OCI-LY1 (cell line): ENCODE measurements at regions not wholly inside any gene's neighbourhood (a gene's known extent, or its start where the extent isn't known, plus 50 kb on each side); places are given as distances from the start of the nearest gene placed in this dataset.

Experiments
- H2AFZ ChIP-seq: fragments of 200-600 bp; sonication (generic), shearing (Covaris generic); 2 replicates; pipeline ENCODE4 v1.6.0; 2014; ENCODE audit warnings: antibody characterized with exemption, mild to moderate bottlenecking, low read length
- H3F3A ChIP-seq: fragments of 200-600 bp; sonication (generic), shearing (Covaris generic); 2 replicates; pipeline ENCODE4 v1.6.0; 2014; ENCODE audit warnings: mild to moderate bottlenecking, antibody characterized with exemption, low read length, moderate library complexity; ENCODE audit not compliant: insufficient read depth
- H3K27ac ChIP-seq: fragments of 200-600 bp; sonication (generic); 2 replicates; pipeline ENCODE4 v1.5.1; 2014; ENCODE audit warnings: low read length, mixed run types, mild to moderate bottlenecking, low read depth; ENCODE audit not compliant: poor library complexity, severe bottlenecking
- H3K27me3 ChIP-seq: fragments of 200-600 bp; sonication (generic); 2 replicates; pipeline ENCODE4 v1.6.0; 2014; ENCODE audit warnings: antibody characterized with exemption, mild to moderate bottlenecking, low read length, moderate library complexity; ENCODE audit not compliant: insufficient read depth
- H3K36me3 ChIP-seq: fragments of 200-600 bp; sonication (generic); 2 replicates; pipeline ENCODE4 v1.6.1; 2014; ENCODE audit warnings: mild to moderate bottlenecking, antibody characterized with exemption, low read length, moderate library complexity, mixed read lengths; ENCODE audit not compliant: insufficient read depth
- H3K4me1 ChIP-seq: fragments of 200-600 bp; sonication (generic); 2 replicates; pipeline ENCODE4 v1.5.1; 2014; ENCODE audit warnings: mild to moderate bottlenecking, low read length, moderate library complexity; ENCODE audit not compliant: insufficient read depth, severe bottlenecking
- H3K4me2 ChIP-seq: fragments of 200-600 bp; sonication (generic), shearing (Covaris generic); 2 replicates; pipeline ENCODE4 v1.6.1; 2014; ENCODE audit warnings: low read length
- H3K4me3 ChIP-seq: fragments of 200-600 bp; sonication (generic); 2 replicates; pipeline ENCODE4 v1.5.1; 2014; ENCODE audit warnings: low read length, low read depth, mild to moderate bottlenecking, mixed read lengths; ENCODE audit not compliant: poor library complexity, severe bottlenecking
- H3K79me2 ChIP-seq: fragments of 200-600 bp; shearing (Covaris generic); 2 replicates; pipeline ENCODE4 v1.6.1; 2016; ENCODE audit warnings: mixed run types, low read length, mixed read lengths; ENCODE audit not compliant: insufficient read depth
- H3K9ac ChIP-seq: fragments of 200-600 bp; sonication (generic), shearing (Covaris generic); 2 replicates; pipeline ENCODE4 v1.6.1; 2014; ENCODE audit warnings: mild to moderate bottlenecking, low read length, mixed read lengths
- H3K9me2 ChIP-seq: fragments of 200-600 bp; sonication (generic), shearing (Covaris generic); 2 replicates; pipeline ENCODE4 v1.6.1; 2014; ENCODE audit warnings: low read depth, mild to moderate bottlenecking, low read length, mixed read lengths
- H3K9me3 ChIP-seq: fragments of 200-600 bp; shearing (Covaris generic); 2 replicates; pipeline ENCODE4 v1.6.1; 2014; ENCODE audit warnings: low read length, mixed read lengths
- H4K20me1 ChIP-seq: fragments of 200-600 bp; sonication (generic), shearing (Covaris generic); 2 replicates; pipeline ENCODE4 v1.6.0; 2016; ENCODE audit warnings: mild to moderate bottlenecking, low read length; ENCODE audit not compliant: insufficient read depth
- CTCF ChIP-seq: fragments of 200-600 bp; sonication (generic), shearing (Covaris generic); IDR thresholded peaks from 2 replicates; pipeline ENCODE4 v1.5.1; 2017; ENCODE audit warnings: mild to moderate bottlenecking, antibody characterized with exemption, low read length, moderate library complexity, mixed read lengths
- EZH2 ChIP-seq: fragments of 200-600 bp; sonication (generic), shearing (Covaris generic); IDR thresholded peaks from 2 replicates; pipeline ENCODE4 v1.8.0; 2017; ENCODE audit warnings: borderline replicate concordance, mixed run types, mild to moderate bottlenecking, antibody characterized with exemption, low read length, moderate library complexity, mixed read lengths

DNA sequence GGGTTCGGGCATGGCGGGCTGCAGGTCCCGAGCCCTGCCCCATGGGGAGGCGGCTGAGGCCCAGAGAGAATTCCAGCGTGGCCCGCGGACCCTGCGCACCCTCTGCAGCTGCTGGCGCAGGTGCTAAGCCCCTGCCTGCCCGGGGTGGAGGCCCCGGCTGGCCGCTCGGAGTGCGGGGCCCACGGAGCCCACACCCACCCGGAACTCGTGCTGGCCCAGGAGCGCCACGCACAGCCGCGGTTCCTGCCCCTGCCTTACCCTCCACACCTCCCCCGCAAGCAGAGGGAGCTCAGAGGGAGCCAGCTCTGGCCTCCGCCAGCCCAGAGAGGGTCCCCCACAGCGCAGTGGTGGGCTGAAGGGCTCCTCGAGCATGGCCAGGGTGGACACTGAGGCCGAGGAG is 75.3 kb downstream of the MRPS30 start:
- no peak overlapping the region for H2AFZ ChIP-seq
- no peaks in the 10 kb centered on the region for H3K9me3 ChIP-seq
- H3F3A ChIP-seq = no peaks in the 10 kb centered on the region
- no peaks in the 10 kb centered on the region for H3K79me2 ChIP-seq
- H3K9ac ChIP-seq = no peak overlapping the region
- H3K27ac ChIP-seq = no peak overlapping the region
- H3K9me2 ChIP-seq = no peaks in the 10 kb centered on the region
- H3K36me3 ChIP-seq = no peaks in the 10 kb centered on the region
- H3K27me3 ChIP-seq = no peaks in the 10 kb centered on the region
- H3K4me2 ChIP-seq = no peak overlapping the region
- H3K4me1 ChIP-seq = no peaks in the 10 kb centered on the region
- H4K20me1 ChIP-seq = no peaks in the 10 kb centered on the region
- no peak overlapping the region for H3K4me3 ChIP-seq
- no peak for TF ChIP-seq EZH2
- no peak for TF ChIP-seq CTCF

DNA sequence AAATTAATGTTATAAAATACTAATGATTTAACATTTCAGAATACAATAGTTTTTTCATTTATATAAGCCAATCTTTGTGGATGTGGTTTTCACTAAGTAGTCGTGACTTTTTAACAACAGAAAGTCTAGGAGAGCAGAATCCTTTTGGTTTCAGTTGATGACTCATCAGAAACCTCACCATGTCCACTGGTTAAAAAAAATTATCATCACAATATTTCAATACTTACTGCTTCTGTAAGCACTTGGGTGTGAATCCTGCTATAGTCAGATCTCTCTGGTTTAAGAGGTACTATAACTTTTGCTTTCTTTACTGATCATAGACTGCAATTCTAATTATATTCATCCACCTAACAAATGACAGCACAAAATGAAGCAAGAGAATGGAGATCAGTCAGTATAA is 77.2 kb downstream of the MRPS30 start:
- H3K79me2 ChIP-seq = no peaks in the 10 kb centered on the region
- H2AFZ ChIP-seq = no peak overlapping the region
- no peaks in the 10 kb centered on the region for H3K9me2 ChIP-seq
- H3K9ac ChIP-seq = no peak overlapping the region
- no peak overlapping the region for H3K4me3 ChIP-seq
- no peaks in the 10 kb centered on the region for H3K4me1 ChIP-seq
- H3K4me2 ChIP-seq = no peak overlapping the region
- no peak for TF ChIP-seq EZH2
- no peaks in the 10 kb centered on the region for H4K20me1 ChIP-seq
- no peaks in the 10 kb centered on the region for H3K9me3 ChIP-seq
- H3K36me3 ChIP-seq = no peaks in the 10 kb centered on the region
- no peak overlapping the region for H3K27ac ChIP-seq
- H3K27me3 ChIP-seq = no peaks in the 10 kb centered on the region
- H3F3A ChIP-seq = no peaks in the 10 kb centered on the region

DNA sequence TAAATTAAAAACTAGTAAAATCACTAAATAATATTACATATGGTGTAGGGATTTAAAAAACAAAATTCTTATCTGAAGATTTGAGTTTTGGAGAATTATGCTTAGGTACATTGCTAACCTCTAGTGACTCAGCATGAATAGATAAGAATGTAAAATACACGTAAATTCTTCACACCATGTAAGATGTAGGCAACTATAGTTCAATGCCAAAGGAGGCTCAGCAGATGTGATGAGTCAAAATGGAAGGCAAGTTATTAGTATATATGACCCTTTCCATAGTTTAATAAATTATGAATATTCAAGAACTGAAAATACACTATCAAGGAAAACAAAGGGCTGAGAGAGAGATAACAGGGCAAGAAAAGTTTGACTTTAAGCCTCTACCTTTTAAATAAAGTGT is 79.0 kb downstream of the MRPS30 start:
- Histone ChIP-seq H2AFZ (no peak overlapping the region), H3K27me3 (no peaks in the 10 kb centered on the region), H3K4me2 (no peak overlapping the region), H3K36me3 (no peaks in the 10 kb centered on the region), H3K27ac (no peak overlapping the region), H3F3A (no peaks in the 10 kb centered on the region), H3K9me2 (no peaks in the 10 kb centered on the region), H3K79me2 (no peaks in the 10 kb centered on the region), H4K20me1 (no peaks in the 10 kb centered on the region), H3K9ac (no peak overlapping the region), H3K9me3 (no peaks in the 10 kb centered on the region), H3K4me1 (no peaks in the 10 kb centered on the region), H3K4me3 (no peak overlapping the region)
- TF ChIP-seq CTCF = no peak
- no peak for TF ChIP-seq EZH2

- H3K79me2 ChIP-seq = no peaks in the 10 kb centered on the region
- no peaks in the 10 kb centered on the region for H3K9me2 ChIP-seq
- H3F3A ChIP-seq = no peaks in the 10 kb centered on the region
- H3K4me2 ChIP-seq = no peak overlapping the region
- H3K9ac ChIP-seq = no peak overlapping the region
- H2AFZ ChIP-seq = no peak overlapping the region
- H3K27me3 ChIP-seq = no peaks in the 10 kb centered on the region
- TF ChIP-seq CTCF (no peak), EZH2 (no peak)
- H3K4me3 ChIP-seq = no peak overlapping the region
- no peaks in the 10 kb centered on the region for H3K4me1 ChIP-seq
- no peaks in the 10 kb centered on the region for H3K36me3 ChIP-seq
- no peak overlapping the region for H3K27ac ChIP-seq
- no peaks in the 10 kb centered on the region for H3K9me3 ChIP-seq
- H4K20me1 ChIP-seq = no peaks in the 10 kb centered on the region
Observed at GRCh38 chr5:44888435-44888834, 79.7 kb downstream of the MRPS30 start.
